Hepatocyte (in vitro differentiated cells): ENCODE measurements at regions not wholly inside any gene's neighbourhood (a gene's known extent, or its start where the extent isn't known, plus 50 kb on each side); places are given as distances from the start of the nearest gene placed in this dataset.

Experiments used
- DNase-seq: peaks from one replicate; pipeline ENCODE4 v3.0.0-alpha.2; 2016; ENCODE audit warnings: low spot score
- H2AFZ ChIP-seq: fragments of 200-600 bp; sonication (generic); 2 replicates; pipeline ENCODE4 v1.6.0; 2016; ENCODE audit warnings: antibody characterized with exemption, mild to moderate bottlenecking
- H3K27ac ChIP-seq: fragments of 200-600 bp; sonication (generic); 2 replicates; pipeline ENCODE4 v1.5.1; 2016; ENCODE audit warnings: mild to moderate bottlenecking
- H3K27me3 ChIP-seq: fragments of 200-600 bp; sonication (generic); 2 replicates; pipeline ENCODE4 v1.6.1; 2016
- H3K36me3 ChIP-seq: fragments of 200-600 bp; sonication (generic); replicated peaks from 2 replicates; pipeline ENCODE4 v1.5.1; 2016; ENCODE audit warnings: low read depth; ENCODE audit not compliant: insufficient read depth
- H3K4me1 ChIP-seq: fragments of 200-600 bp; sonication (generic); 2 replicates; pipeline ENCODE4 v1.5.1; 2016; ENCODE audit warnings: mild to moderate bottlenecking, moderate library complexity; ENCODE audit not compliant: insufficient read depth
- H3K4me2 ChIP-seq: fragments of 200-600 bp; sonication (generic); 2 replicates; pipeline ENCODE4 v1.6.0; 2016
- H3K4me3 ChIP-seq: fragments of 200-600 bp; sonication (generic); 2 replicates; pipeline ENCODE4 v1.5.1; 2016; ENCODE audit warnings: mild to moderate bottlenecking
- H3K79me2 ChIP-seq: fragments of 200-600 bp; sonication (generic); 2 replicates; pipeline ENCODE4 v1.6.0; 2017; ENCODE audit warnings: mild to moderate bottlenecking
- H3K9me2 ChIP-seq: fragments of 200-600 bp; sonication (generic); replicated peaks from 2 replicates; pipeline ENCODE4 v1.6.0; 2017; ENCODE audit warnings: mild to moderate bottlenecking; ENCODE audit not compliant: insufficient read depth
- H3K9me3 ChIP-seq: fragments of 200-600 bp; sonication (generic); 2 replicates; pipeline ENCODE4 v1.5.1; 2016; ENCODE audit warnings: low read depth, mild to moderate bottlenecking
- H4K20me1 ChIP-seq: fragments of 200-600 bp; sonication (generic); 2 replicates; pipeline ENCODE4 v1.6.0; 2016; ENCODE audit warnings: mild to moderate bottlenecking; ENCODE audit not compliant: insufficient read depth, poor library complexity, severe bottlenecking
- CTCF ChIP-seq: fragments of 200-600 bp; sonication (generic); IDR thresholded peaks from 2 replicates; pipeline ENCODE4 v1.5.1; 2016; ENCODE audit warnings: antibody characterized with exemption, mild to moderate bottlenecking; ENCODE audit not compliant: poor library complexity
- EZH2 ChIP-seq: fragments of 200-600 bp; sonication (generic); IDR thresholded peaks from 2 replicates; pipeline ENCODE4 v1.6.1; 2016; ENCODE audit warnings: antibody characterized with exemption, mild to moderate bottlenecking, borderline replicate concordance
- EZH2phosphoT487 ChIP-seq: fragments of 200-600 bp; sonication (generic); IDR thresholded peaks from one replicate; pipeline ENCODE4 v1.6.1; 2018; ENCODE audit warnings: antibody characterized with exemption, mild to moderate bottlenecking, low read depth, moderate library complexity; ENCODE audit not compliant: unreplicated experiment, severe bottlenecking
- WGBS: methylation state at CpG from one replicate; pipeline ENCODE4 v1.1.6; 2016; ENCODE audit warnings: low lambda C conversion rate; ENCODE audit errors: missing lambda C conversion rate; 5-methylcytosine and 5-hydroxymethylcytosine counted together

DNA sequence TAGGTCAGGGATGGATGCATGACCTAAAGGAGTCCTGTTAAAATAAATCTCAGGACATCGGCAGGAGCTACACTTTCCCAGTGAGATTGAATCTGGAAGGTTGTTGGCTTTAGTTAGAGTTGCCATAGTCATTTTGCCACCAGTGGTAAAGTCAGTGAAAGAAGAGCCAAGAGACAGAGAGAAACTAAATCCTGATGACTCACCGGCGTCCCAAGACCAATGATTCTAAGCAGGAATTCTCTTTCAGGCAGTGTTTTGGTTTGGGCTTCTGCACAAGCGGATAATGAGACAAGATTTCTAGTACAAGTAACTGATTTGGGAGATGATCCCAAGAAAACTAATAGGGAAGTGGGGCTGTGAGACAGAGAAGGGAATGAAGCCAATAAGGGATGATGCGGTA, 88.8 kb upstream of the ETS2 start:
- Histone ChIP-seq H4K20me1 (no peaks in the 10 kb centered on the region), H3K9me2 (no peaks in the 10 kb centered on the region), H3K9me3 (no peaks in the 10 kb centered on the region), H3K4me1 (no peaks in the 10 kb centered on the region), H3K36me3 (no peaks in the 10 kb centered on the region), H3K79me2 (no peaks in the 10 kb centered on the region), H3K4me3 (no peak overlapping the region), H3K27ac (no peak overlapping the region), H3K27me3 (no peaks in the 10 kb centered on the region), H2AFZ (no peak overlapping the region), H3K4me2 (no peak overlapping the region)
- TF ChIP-seq CTCF (no peak), EZH2 (no peak), EZH2phosphoT487 (no peak)
- 88% methylated on average over 5 of the region's 5 CpGs for WGBS
- no peak for DNase-seq

- no peaks in the 10 kb centered on the region for H3K36me3 ChIP-seq
- no peak overlapping the region for H3K4me3 ChIP-seq
- 84% methylated on average over 3 of the region's 3 CpGs for WGBS
- no peak overlapping the region for H3K4me2 ChIP-seq
- H3K4me1 ChIP-seq: no peaks in the 10 kb centered on the region
- no peak overlapping the region for H3K27ac ChIP-seq
- H3K9me2 ChIP-seq: no peaks in the 10 kb centered on the region
- H3K27me3 ChIP-seq: no peaks in the 10 kb centered on the region
- H3K9me3 ChIP-seq: no peaks in the 10 kb centered on the region
- H4K20me1 ChIP-seq: no peaks in the 10 kb centered on the region
- H2AFZ ChIP-seq: no peak overlapping the region
- no peaks in the 10 kb centered on the region for H3K79me2 ChIP-seq
- no peak for TF ChIP-seq EZH2
- DNase-seq: no peak
These were observed 87.2 kb upstream of the ETS2 start for GRCh38 chr21:38718481-38718880.

- no peaks in the 10 kb centered on the region for H4K20me1 ChIP-seq
- H3K4me2 ChIP-seq: no peak overlapping the region
- no peaks in the 10 kb centered on the region for H3K4me1 ChIP-seq
- no peak overlapping the region for H3K27ac ChIP-seq
- no peaks in the 10 kb centered on the region for H3K79me2 ChIP-seq
- DNase-seq: no peak
- no peaks in the 10 kb centered on the region for H3K36me3 ChIP-seq
- no peak overlapping the region for H2AFZ ChIP-seq
- H3K27me3 ChIP-seq: no peaks in the 10 kb centered on the region
- no peak for TF ChIP-seq EZH2phosphoT487
- TF ChIP-seq CTCF: no peak
- no peak for TF ChIP-seq EZH2
- no peaks in the 10 kb centered on the region for H3K9me2 ChIP-seq
- H3K9me3 ChIP-seq: no peaks in the 10 kb centered on the region
- 97% methylated on average over 6 of the region's 6 CpGs for WGBS
- H3K4me3 ChIP-seq: no peak overlapping the region
These were observed 85.7 kb upstream of the ETS2 start for GRCh38 chr21:38720074-38720473.

- Histone ChIP-seq H3K4me3 (no peak overlapping the region), H4K20me1 (no peaks in the 10 kb centered on the region), H3K36me3 (no peaks in the 10 kb centered on the region), H3K4me1 (no peaks in the 10 kb centered on the region), H3K9me2 (no peaks in the 10 kb centered on the region), H2AFZ (no peak overlapping the region), H3K79me2 (no peaks in the 10 kb centered on the region), H3K4me2 (no peak overlapping the region), H3K27me3 (no peaks in the 10 kb centered on the region), H3K27ac (no peak overlapping the region), H3K9me3 (no peaks in the 10 kb centered on the region)
- 63% methylated on average over 6 of the region's 6 CpGs for WGBS
- DNase-seq: no peak
- no peak for TF ChIP-seq CTCF
- no peak for TF ChIP-seq EZH2
- TF ChIP-seq EZH2phosphoT487: no peak
These were observed 84.7 kb upstream of the ETS2 start for GRCh38 chr21:38721055-38721454.
